ENCODE measurements at regions not wholly inside any gene's neighbourhood (a gene's known extent, or its start where the extent isn't known, plus 50 kb on each side); places are given as distances from the start of the nearest gene placed in this dataset. TPM values are rescaled to one million over a fixed set of nuclear protein-coding genes. Genes with fewer than 3 reads are reported as not detected.

DNA sequence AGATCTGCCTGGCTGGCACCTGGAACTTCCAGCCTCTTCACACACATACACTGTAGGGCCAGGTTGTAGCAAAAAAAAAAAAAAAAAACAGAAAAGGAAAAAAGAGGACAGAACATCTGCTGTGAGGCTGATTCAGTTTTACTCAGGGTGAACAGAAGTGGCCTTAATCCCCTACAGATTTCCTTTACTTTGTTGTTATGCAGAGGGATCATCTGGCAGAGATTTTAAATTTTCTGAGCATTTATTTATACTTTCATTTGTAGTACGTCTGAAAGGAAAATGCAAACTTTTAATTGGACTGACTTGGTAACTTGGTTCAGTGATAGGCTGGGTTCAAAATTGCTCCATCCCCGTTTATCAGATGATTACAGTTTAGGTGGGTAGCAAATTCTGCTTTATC, 50.8 kb upstream of the PRICKLE1 start:
- Histone ChIP-seq H3K27me3 (no peaks in the 10 kb centered on the region), H3K27ac (no peak overlapping the region), H3K36me3 (no peaks in the 10 kb centered on the region), H3K4me1 (no peaks in the 10 kb centered on the region), H3K9me3 (no peaks in the 10 kb centered on the region), H3K4me3 (no peak overlapping the region)
- DNase-seq (ENCODE audit: low spot score in 2 of 2): no peak
- TF ChIP-seq EP300 (IDR thresholded peaks at IDR 0.05) (no peak), POLR2A (IDR thresholded peaks at IDR 0.05) (no peak)
- TF ChIP-seq, protein P1, sequence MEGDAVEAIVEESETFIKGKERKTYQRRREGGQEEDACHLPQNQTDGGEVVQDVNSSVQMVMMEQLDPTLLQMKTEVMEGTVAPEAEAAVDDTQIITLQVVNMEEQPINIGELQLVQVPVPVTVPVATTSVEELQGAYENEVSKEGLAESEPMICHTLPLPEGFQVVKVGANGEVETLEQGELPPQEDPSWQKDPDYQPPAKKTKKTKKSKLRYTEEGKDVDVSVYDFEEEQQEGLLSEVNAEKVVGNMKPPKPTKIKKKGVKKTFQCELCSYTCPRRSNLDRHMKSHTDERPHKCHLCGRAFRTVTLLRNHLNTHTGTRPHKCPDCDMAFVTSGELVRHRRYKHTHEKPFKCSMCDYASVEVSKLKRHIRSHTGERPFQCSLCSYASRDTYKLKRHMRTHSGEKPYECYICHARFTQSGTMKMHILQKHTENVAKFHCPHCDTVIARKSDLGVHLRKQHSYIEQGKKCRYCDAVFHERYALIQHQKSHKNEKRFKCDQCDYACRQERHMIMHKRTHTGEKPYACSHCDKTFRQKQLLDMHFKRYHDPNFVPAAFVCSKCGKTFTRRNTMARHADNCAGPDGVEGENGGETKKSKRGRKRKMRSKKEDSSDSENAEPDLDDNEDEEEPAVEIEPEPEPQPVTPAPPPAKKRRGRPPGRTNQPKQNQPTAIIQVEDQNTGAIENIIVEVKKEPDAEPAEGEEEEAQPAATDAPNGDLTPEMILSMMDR (IDR thresholded peaks at IDR 0.05): no peak
- WGBS, 2 donors: 63 to 77% methylated on average over 2 of the region's 2 CpGs

DNA sequence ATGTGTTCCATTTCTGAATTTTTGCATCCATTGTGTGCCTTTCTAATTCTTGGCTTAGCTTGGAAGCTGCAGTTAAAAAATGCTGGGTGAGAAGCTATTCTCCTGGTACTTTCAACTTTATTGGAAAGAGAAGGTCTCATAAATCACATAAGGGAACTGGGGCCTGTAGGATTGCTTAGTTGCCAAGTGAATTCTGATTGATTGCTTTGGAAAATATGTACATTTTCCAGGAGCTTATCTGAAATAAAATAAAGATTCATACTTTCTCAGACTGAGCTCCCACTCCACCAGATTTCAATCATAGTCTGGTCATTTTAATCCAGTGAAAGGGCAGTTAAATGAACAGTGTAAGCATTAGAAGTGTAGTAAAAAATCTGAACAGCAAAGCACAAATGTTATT, 50.0 kb upstream of the PRICKLE1 start:
- Histone ChIP-seq H3K4me3 (no peak overlapping the region), H3K9me3 (no peaks in the 10 kb centered on the region), H3K27ac (no peak overlapping the region), H3K36me3 (no peaks in the 10 kb centered on the region), H3K27me3 (no peaks in the 10 kb centered on the region), H3K4me1 (no peaks in the 10 kb centered on the region)
- DNase-seq (ENCODE audit: low spot score in 2 of 2): no peak
- TF ChIP-seq POLR2A (IDR thresholded peaks at IDR 0.05): no peak

Small RNA genes lying in the stretch of these regions (small RNA-seq; reads per million reads assigned to genes)
- not detected for gene MRPS36P5
- gene RPS27P21: not detected

All from tibial nerve (tissue), 4 donors.